ENCODE measurements at regions not wholly inside any gene's neighbourhood (a gene's known extent, or its start where the extent isn't known, plus 50 kb on each side); places are given as distances from the start of the nearest gene placed in this dataset.

DNA sequence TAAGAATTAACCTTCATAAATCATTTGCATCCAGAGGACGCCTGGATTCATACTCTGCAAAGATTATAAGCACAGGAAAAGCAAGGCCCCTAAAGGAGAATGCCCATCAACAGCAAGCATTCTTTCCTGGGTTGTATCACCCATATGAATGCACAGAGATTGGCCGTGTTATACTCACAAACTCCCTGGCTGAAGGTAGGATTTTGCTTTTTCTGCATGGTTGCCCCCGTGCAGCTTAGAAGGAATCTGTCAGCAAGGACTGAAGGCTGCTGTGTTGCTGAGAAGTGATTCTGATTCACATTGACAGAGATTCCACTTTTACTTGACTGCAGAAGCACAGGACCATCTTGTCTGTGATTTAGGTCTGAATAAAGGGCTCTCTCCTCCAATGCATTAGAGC, 283.0 kb downstream of the LRRIQ3 start:
- TF ChIP-seq POLR2A (IDR thresholded peaks at IDR 0.05) (no peak), CTCF (IDR thresholded peaks at IDR 0.05) (no peak)

Measured in sigmoid colon (tissue), 3 donors.